ENCODE measurements at regions not wholly inside any gene's neighbourhood (a gene's known extent, or its start where the extent isn't known, plus 50 kb on each side); places are given as distances from the start of the nearest gene placed in this dataset.

DNA sequence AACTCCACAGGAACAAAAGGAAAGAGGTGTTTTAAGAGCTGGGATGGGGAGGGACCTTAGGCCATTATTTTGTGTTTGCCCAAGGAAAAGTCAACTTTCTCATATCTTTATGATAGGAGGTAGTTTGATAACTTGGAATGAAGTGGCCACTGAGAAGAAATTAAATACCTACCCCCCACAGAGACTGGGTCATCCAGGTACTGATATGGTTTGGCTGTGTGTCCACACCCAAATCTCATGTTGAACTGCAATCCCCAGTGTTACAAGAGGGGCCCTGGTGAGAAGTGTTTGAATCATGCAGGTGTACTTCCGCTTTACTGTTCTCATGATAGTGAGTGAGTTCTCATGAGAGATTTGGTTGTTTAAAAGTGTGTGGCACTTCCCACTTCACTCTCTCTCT is 477.9 kb upstream of the KIF2B start:
- H3K27ac ChIP-seq, result no peak overlapping the region
- no peaks in the 10 kb centered on the region for H4K20me1 ChIP-seq (ENCODE audit: insufficient read depth)
- H3K27me3 ChIP-seq (ENCODE audit: insufficient read depth, low read depth), result no peaks in the 10 kb centered on the region
- TF ChIP-seq, protein P1, sequence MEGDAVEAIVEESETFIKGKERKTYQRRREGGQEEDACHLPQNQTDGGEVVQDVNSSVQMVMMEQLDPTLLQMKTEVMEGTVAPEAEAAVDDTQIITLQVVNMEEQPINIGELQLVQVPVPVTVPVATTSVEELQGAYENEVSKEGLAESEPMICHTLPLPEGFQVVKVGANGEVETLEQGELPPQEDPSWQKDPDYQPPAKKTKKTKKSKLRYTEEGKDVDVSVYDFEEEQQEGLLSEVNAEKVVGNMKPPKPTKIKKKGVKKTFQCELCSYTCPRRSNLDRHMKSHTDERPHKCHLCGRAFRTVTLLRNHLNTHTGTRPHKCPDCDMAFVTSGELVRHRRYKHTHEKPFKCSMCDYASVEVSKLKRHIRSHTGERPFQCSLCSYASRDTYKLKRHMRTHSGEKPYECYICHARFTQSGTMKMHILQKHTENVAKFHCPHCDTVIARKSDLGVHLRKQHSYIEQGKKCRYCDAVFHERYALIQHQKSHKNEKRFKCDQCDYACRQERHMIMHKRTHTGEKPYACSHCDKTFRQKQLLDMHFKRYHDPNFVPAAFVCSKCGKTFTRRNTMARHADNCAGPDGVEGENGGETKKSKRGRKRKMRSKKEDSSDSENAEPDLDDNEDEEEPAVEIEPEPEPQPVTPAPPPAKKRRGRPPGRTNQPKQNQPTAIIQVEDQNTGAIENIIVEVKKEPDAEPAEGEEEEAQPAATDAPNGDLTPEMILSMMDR (conservative IDR thresholded peaks at IDR 0.05; ENCODE audit: low read depth, low read length), result no peak
- no peaks in the 10 kb centered on the region for H3K36me3 ChIP-seq (ENCODE audit: insufficient read depth)
- no peak overlapping the region for H3K9ac ChIP-seq
- no peaks in the 10 kb centered on the region for H3K79me2 ChIP-seq (ENCODE audit: insufficient read depth, low read depth)
- H2AFZ ChIP-seq (ENCODE audit: low read depth), result no peak overlapping the region
- no peak overlapping the region for H3K4me2 ChIP-seq
- H3K4me1 ChIP-seq (ENCODE audit: low read depth, poor library complexity, severe bottlenecking), result no peaks in the 10 kb centered on the region
- H3K4me3 ChIP-seq (IDR thresholded peaks at IDR 0.05; ENCODE audit: insufficient read depth, low read depth, low read length), result no peak overlapping the region

DNA sequence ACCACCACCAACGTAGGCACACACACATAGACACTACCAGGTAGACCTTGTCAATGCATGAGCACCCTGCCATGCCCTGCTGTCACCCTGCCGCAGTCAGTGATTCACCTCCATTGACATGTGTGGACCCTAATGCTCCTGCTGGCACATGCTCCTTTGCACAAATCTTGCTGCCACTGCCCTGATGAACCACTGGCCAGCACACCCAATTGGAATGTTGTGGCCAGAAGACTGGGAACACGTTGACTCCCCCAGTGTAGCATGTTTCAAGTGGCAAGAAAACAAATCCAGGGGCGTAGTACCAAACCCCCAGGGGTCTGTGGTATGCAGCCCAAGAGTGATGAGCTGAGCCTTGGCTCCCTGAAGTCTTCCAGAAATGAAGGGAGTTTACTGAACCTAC is 486.4 kb upstream of the KIF2B start:
- TF ChIP-seq, protein P1 (conservative IDR thresholded peaks at IDR 0.05; ENCODE audit: low read depth, low read length), result no peak
- Histone ChIP-seq H3K27me3 (ENCODE audit: insufficient read depth, low read depth) (no peaks in the 10 kb centered on the region), H3K4me2 (no peak overlapping the region), H2AFZ (ENCODE audit: low read depth) (no peak overlapping the region), H4K20me1 (ENCODE audit: insufficient read depth) (no peaks in the 10 kb centered on the region), H3K79me2 (ENCODE audit: insufficient read depth, low read depth) (no peaks in the 10 kb centered on the region), H3K4me3 (IDR thresholded peaks at IDR 0.05; ENCODE audit: insufficient read depth, low read depth, low read length) (no peak overlapping the region), H3K4me1 (ENCODE audit: low read depth, poor library complexity, severe bottlenecking) (no peaks in the 10 kb centered on the region), H3K36me3 (ENCODE audit: insufficient read depth) (no peaks in the 10 kb centered on the region), H3K9ac (no peak overlapping the region), H3K27ac (no peak overlapping the region)

DNA sequence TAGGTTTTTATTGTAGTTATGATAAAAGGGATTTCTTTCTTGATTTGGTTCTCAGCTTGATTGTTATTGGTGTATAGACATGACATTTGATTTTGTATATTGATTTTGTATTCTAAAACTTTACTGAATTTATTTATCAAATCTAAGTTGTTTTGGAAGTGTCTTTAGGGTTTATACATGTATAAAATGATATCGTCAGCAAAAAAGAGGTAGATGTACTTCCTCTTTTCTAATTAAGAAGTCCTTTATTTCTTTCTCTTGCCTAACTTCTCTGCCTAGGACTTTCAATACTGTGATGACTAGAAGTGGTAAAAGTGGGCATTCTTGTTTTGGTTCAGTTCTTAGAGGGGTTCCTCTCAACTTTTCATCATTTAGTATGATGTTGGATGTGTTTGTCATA is 487.3 kb upstream of the KIF2B start:
- TF ChIP-seq, protein P1 (conservative IDR thresholded peaks at IDR 0.05; ENCODE audit: low read depth, low read length), result no peak
- Histone ChIP-seq H2AFZ (ENCODE audit: low read depth) (no peak overlapping the region), H3K4me2 (no peak overlapping the region)

DNA sequence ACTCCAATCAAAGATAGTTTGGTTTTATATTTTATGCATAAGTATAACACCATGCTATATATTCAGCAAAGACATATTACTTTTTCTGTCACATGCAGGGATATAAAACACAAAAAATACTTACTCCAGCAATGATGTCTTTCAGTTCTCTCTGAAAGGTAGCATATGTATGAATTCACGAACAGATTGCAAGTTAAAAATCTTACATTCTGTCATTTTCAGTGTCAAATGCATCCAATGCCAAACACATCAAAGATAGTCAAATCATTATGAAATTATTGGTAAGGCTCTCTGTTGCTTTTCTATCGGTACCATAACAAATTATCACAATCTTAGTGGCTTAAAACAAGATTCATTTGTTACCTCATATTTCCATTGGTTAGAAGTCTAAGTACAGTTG is 492.0 kb upstream of the KIF2B start:
- H3K27ac ChIP-seq, result no peak overlapping the region
- H3K4me3 ChIP-seq (IDR thresholded peaks at IDR 0.05; ENCODE audit: insufficient read depth, low read depth, low read length), result no peak overlapping the region
- no peaks in the 10 kb centered on the region for H3K4me1 ChIP-seq (ENCODE audit: low read depth, poor library complexity, severe bottlenecking)
- no peak overlapping the region for H3K4me2 ChIP-seq
- H4K20me1 ChIP-seq (ENCODE audit: insufficient read depth), result no peaks in the 10 kb centered on the region
- TF ChIP-seq, protein P1 (conservative IDR thresholded peaks at IDR 0.05; ENCODE audit: low read depth, low read length), result no peak
- H3K9ac ChIP-seq, result no peak overlapping the region
- no peak overlapping the region for H2AFZ ChIP-seq (ENCODE audit: low read depth)
- H3K36me3 ChIP-seq (ENCODE audit: insufficient read depth), result no peaks in the 10 kb centered on the region
- no peaks in the 10 kb centered on the region for H3K27me3 ChIP-seq (ENCODE audit: insufficient read depth, low read depth)
- H3K79me2 ChIP-seq (ENCODE audit: insufficient read depth, low read depth), result no peaks in the 10 kb centered on the region

More for the DNA sequence above, 487.3 kb upstream of the KIF2B start:
- Histone ChIP-seq H4K20me1 (ENCODE audit: insufficient read depth) (no peaks in the 10 kb centered on the region), H3K4me1 (ENCODE audit: low read depth, poor library complexity, severe bottlenecking) (no peaks in the 10 kb centered on the region), H3K27ac (no peak overlapping the region), H3K79me2 (ENCODE audit: insufficient read depth, low read depth) (no peaks in the 10 kb centered on the region), H3K9ac (no peak overlapping the region), H3K4me3 (IDR thresholded peaks at IDR 0.05; ENCODE audit: insufficient read depth, low read depth, low read length) (no peak overlapping the region), H3K27me3 (ENCODE audit: insufficient read depth, low read depth) (no peaks in the 10 kb centered on the region), H3K36me3 (ENCODE audit: insufficient read depth) (no peaks in the 10 kb centered on the region)
